GM12878 (cell line): ENCODE measurements at regions not wholly inside any gene's neighbourhood (a gene's known extent, or its start where the extent isn't known, plus 50 kb on each side); places are given as distances from the start of the nearest gene placed in this dataset.
"Not testable (repeated sequence)": the region's sequence is repeated elsewhere in the genome, so short reads cannot be mapped to it uniquely, and the experiment has no call there.

Experiments used
- ATAC-seq: fragments of 200-7000 bp; cut with Tn5 transposase; 3 replicates; pipeline ENCODE4 v1.9.1; 2020; ENCODE audit warnings: mild to moderate bottlenecking, moderate library complexity
- BruUV-seq: library from RNA; stranded (reverse); fragments of 400-500 nt; replicated peaks from 2 replicates; lab custom pipeline; 2021; lab: Mats Ljungman, UMichigan
- CTCF ChIA-PET: fragments of 300-600 bp; sonication (Branson Sonifier 250); formaldehyde crosslinking; extraction: SDS; loops from one replicate; lab custom pipeline; 2021; ENCODE audit warnings: inconsistent platforms; lab: Yijun Ruan, JAX
- POLR2A ChIA-PET: fragments of 350-600 bp; formaldehyde crosslinking; extraction: SDS; loops from one replicate; lab custom pipeline; 2021; ENCODE audit warnings: inconsistent platforms; lab: Charles Lee
- RAD21 ChIA-PET: fragments of 300-600 bp; sonication (Branson Sonifier 250); formaldehyde crosslinking; loops from one replicate; lab custom pipeline; 2023; ENCODE audit warnings: antibody characterized with exemption; ENCODE audit not compliant: unreplicated experiment; lab: Charles Lee
- SMC1A ChIA-PET: fragments of 300-600 bp; sonication (Branson Sonifier 250); formaldehyde crosslinking; loops from one replicate; lab custom pipeline; 2023; ENCODE audit not compliant: unreplicated experiment, uncharacterized antibody; lab: Charles Lee
- DNase-seq: peaks from one replicate; pipeline ENCODE4 v3.0.0-alpha.2; 2011; ENCODE audit warnings: low read depth, low spot score
- FAIRE-seq: peaks from 3 replicates; lab custom pipeline; 2011; peaks lifted over from hg19 to GRCh38; lab: Jason Lieb, UNC
- H2AFZ ChIP-seq: 2 replicates; pipeline ENCODE4 v1.6.0; 2011; ENCODE audit warnings: low read depth, low read length, control low read depth; ENCODE audit not compliant: control insufficient read depth
- H3K27ac ChIP-seq: 2 replicates; pipeline ENCODE4 v1.5.1; 2011; ENCODE audit warnings: control low read depth; ENCODE audit not compliant: control insufficient read depth, insufficient read depth
- H3K27me3 ChIP-seq, 2 experiments: replicated peaks in 1 of 2; 2 replicates each; pipeline versions ENCODE4 v1.6.0 to v1.6.1; 2011; ENCODE audit warnings: low read length in 1 of 2; ENCODE audit not compliant: control insufficient read depth in 2 of 2, insufficient read depth in 2 of 2
- H3K36me3 ChIP-seq, 2 experiments: 2 replicates each; pipeline ENCODE4 v1.5.1; 2011; ENCODE audit warnings: low read length in 1 of 2; ENCODE audit not compliant: control insufficient read depth in 2 of 2, insufficient read depth in 2 of 2
- H3K4me1 ChIP-seq: 2 replicates; pipeline ENCODE4 v1.6.1; 2011; ENCODE audit warnings: mild to moderate bottlenecking, low read length, moderate library complexity, mixed read lengths; ENCODE audit not compliant: control insufficient read depth, insufficient read depth
- H3K4me2 ChIP-seq: 2 replicates; pipeline ENCODE4 v1.6.0; 2011; ENCODE audit warnings: control low read depth; ENCODE audit not compliant: control insufficient read depth, insufficient read depth
- H3K4me3 ChIP-seq: fragments of 200-600 bp; sonication (generic); 2 replicates; pipeline ENCODE4 v1.5.1; 2016
- H3K79me2 ChIP-seq: 2 replicates; pipeline ENCODE4 v1.6.0; 2011; ENCODE audit warnings: low read length; ENCODE audit not compliant: control insufficient read depth, insufficient read depth
- H3K9ac ChIP-seq: 2 replicates; pipeline ENCODE4 v1.8.0; 2011; ENCODE audit warnings: low read length, control low read depth, mixed read lengths; ENCODE audit not compliant: control insufficient read depth, insufficient read depth
- H3K9me3 ChIP-seq: replicated peaks from 3 replicates; pipeline ENCODE4 v1.5.1; 2011; ENCODE audit warnings: mild to moderate bottlenecking, low read length; ENCODE audit not compliant: control insufficient read depth, insufficient read depth
- H4K20me1 ChIP-seq: 2 replicates; pipeline ENCODE4 v1.6.0; 2011; ENCODE audit not compliant: control insufficient read depth, insufficient read depth
- CBX3 ChIP-seq: fragments of 200-600 bp; sonication (generic); IDR thresholded peaks from 2 replicates; pipeline ENCODE4 v1.6.1; 2016; ENCODE audit warnings: low read depth, borderline replicate concordance
- IRF5 ChIP-seq: fragments of 450-650 bp; IDR thresholded peaks from 2 replicates; pipeline ENCODE4 v1.6.1; 2017; ENCODE audit warnings: borderline replicate concordance
- JUND ChIP-seq: IDR thresholded peaks from 2 replicates; pipeline ENCODE4 v1.6.1; 2012; ENCODE audit warnings: low read depth, mild to moderate bottlenecking, low read length, improper control_type of control experiment, moderate library complexity
- KDM1A ChIP-seq: fragments of 200-600 bp; sonication (generic); IDR thresholded peaks from 2 replicates; pipeline ENCODE4 v1.6.1; 2016; ENCODE audit warnings: borderline replicate concordance
- PAX5 ChIP-seq: IDR thresholded peaks from 2 replicates; pipeline ENCODE4 v1.6.1; 2011; ENCODE audit warnings: low read depth, low read length, borderline replicate concordance
- SREBF2 ChIP-seq: IDR thresholded peaks from 2 replicates; pipeline ENCODE4 v1.6.1; 2012; ENCODE audit warnings: mild to moderate bottlenecking, low read length
- TAF1 ChIP-seq: IDR thresholded peaks from 2 replicates; pipeline ENCODE4 v1.6.1; 2011; ENCODE audit warnings: mild to moderate bottlenecking, low read depth, low read length, borderline replicate concordance
- WGBS: methylation state at CpG from one replicate; pipeline ENCODE4 v1.1.6; 2016; ENCODE audit warnings: low lambda C conversion rate; ENCODE audit not compliant: insufficient replicate concordance, insufficient coverage; ENCODE audit errors: missing lambda C conversion rate; 5-methylcytosine and 5-hydroxymethylcytosine counted together
- in situ Hi-C: fragments of 300-500 bp; cut with MboI; formaldehyde crosslinking; loops from 9 replicates; pipeline ENCODE4 v1.14.3; 2018; ENCODE audit warnings: mixed read lengths
- intact Hi-C: fragments of 100-400 bp; cut with micrococcal nuclease; formaldehyde crosslinking; loops from one replicate; pipeline ENCODE4 v1.14.2; 2022; ENCODE audit not compliant: unreplicated experiment

- TF ChIP-seq TAF1 = no peak
- TF ChIP-seq, all 136 proteins: peak for 0
These were observed 247.8 kb upstream of the PLPP4 start (continued) for GRCh38 chr10:120209124-120209762.

GRCh38 chr10:120212275-120212674 is 244.8 kb upstream of the PLPP4 start:
- CTCF ChIA-PET = interaction anchor here (5.3 kb wide), 1 partner anchor 9 kb away, joined by 31 read pairs; no protein-coding TSS in a partner anchor
- H3K4me1 ChIP-seq = no peaks in the 10 kb centered on the region
- H3K36me3 ChIP-seq = no peaks in the 10 kb centered on the region
- H4K20me1 ChIP-seq = no peaks in the 10 kb centered on the region
- RAD21 ChIA-PET = no interaction called here
- FAIRE-seq = no peak
- no TSS peak for BruUV-seq
- in situ Hi-C loops (no loop called here), intact Hi-C loops (no loop called here)
- no peaks in the 10 kb centered on the region for H3K79me2 ChIP-seq
- H3K27ac ChIP-seq = no peak overlapping the region
- H3K4me3 ChIP-seq = no peak overlapping the region
- no peak overlapping the region for H2AFZ ChIP-seq
- WGBS = 0% methylated on average over 2 of the region's 2 CpGs
- H3K9me3 ChIP-seq = no peaks in the 10 kb centered on the region
- H3K27me3 ChIP-seq = no peaks in the 10 kb centered on the region; a peak in 1 of 4 replicates
- POLR2A ChIA-PET = interaction anchor here (0.5 kb wide), 1 partner anchor 1599 kb away, joined by 4 read pairs; no protein-coding TSS in a partner anchor
- SMC1A ChIA-PET = interaction anchor here (1.6 kb wide), 1 partner anchor 9 kb away, joined by 4 read pairs; no protein-coding TSS in a partner anchor
- no peak for ATAC-seq
- no peak overlapping the region for H3K9ac ChIP-seq
- TF ChIP-seq SREBF2 (no peak), KDM1A (no peak), CBX3 (no peak), PAX5 (no peak), IRF5 (no peak), JUND (no peak)
- no peak for DNase-seq
- no peak overlapping the region for H3K4me2 ChIP-seq

- CTCF ChIA-PET = interaction anchor here (5.3 kb wide), 1 partner anchor 8 kb away, joined by 31 read pairs; no protein-coding TSS in a partner anchor
- ATAC-seq, H3K9ac ChIP-seq, H3K4me2 ChIP-seq, H3K79me2 ChIP-seq, H4K20me1 ChIP-seq, H3K36me3 ChIP-seq, FAIRE-seq, in situ Hi-C loops, POLR2A ChIA-PET, BruUV-seq, H3K4me1 ChIP-seq, H3K27ac ChIP-seq, RAD21 ChIA-PET, intact Hi-C loops, H3K4me3 ChIP-seq, H3K9me3 ChIP-seq, H3K27me3 ChIP-seq, H2AFZ ChIP-seq, DNase-seq, SMC1A ChIA-PET: not testable (repeated sequence)
- 0% methylated on average over 2 of the region's 2 CpGs for WGBS
These were observed 243.7 kb upstream of the PLPP4 start for GRCh38 chr10:120213283-120213682.
